GM20000 (cell line): ENCODE measurements at regions not wholly inside any gene's neighbourhood (a gene's known extent, or its start where the extent isn't known, plus 50 kb on each side); places are given as distances from the start of the nearest gene placed in this dataset.

ENCODE experiments used
- DNase-seq: peaks from one replicate; pipeline ENCODE4 v3.0.0; 2012; ENCODE audit warnings: low spot score
- TF ChIP-seq, protein P1 (sequence below): IDR thresholded peaks from 2 replicates; pipeline ENCODE4 v1.5.1; 2012; ENCODE audit warnings: mild to moderate bottlenecking, control low read depth; ENCODE audit errors: extremely low read depth, missing control alignments

DNA sequence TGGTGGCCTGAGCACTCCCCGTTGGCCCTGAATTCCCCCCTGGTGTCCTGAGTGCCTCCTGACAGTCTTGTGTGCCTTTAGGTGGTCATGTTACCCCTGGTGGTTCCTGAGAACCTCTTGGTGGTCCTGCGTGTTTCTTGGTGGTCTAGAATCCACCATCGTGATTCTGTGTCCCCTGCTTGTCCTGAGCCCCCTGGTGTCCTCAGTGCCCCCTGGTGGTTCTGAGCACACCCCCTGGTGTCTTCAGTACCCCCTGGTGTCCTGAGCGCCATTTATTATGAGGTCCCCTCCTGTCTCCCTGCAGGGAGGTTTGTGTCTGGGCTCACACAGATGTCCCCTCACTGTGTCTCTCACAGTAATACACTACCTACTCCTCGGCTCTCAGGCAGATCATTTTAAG, 61.3 kb upstream of the MAL start:
- DNase-seq = no peak
- TF ChIP-seq, protein P1, sequence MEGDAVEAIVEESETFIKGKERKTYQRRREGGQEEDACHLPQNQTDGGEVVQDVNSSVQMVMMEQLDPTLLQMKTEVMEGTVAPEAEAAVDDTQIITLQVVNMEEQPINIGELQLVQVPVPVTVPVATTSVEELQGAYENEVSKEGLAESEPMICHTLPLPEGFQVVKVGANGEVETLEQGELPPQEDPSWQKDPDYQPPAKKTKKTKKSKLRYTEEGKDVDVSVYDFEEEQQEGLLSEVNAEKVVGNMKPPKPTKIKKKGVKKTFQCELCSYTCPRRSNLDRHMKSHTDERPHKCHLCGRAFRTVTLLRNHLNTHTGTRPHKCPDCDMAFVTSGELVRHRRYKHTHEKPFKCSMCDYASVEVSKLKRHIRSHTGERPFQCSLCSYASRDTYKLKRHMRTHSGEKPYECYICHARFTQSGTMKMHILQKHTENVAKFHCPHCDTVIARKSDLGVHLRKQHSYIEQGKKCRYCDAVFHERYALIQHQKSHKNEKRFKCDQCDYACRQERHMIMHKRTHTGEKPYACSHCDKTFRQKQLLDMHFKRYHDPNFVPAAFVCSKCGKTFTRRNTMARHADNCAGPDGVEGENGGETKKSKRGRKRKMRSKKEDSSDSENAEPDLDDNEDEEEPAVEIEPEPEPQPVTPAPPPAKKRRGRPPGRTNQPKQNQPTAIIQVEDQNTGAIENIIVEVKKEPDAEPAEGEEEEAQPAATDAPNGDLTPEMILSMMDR = no peak

DNA sequence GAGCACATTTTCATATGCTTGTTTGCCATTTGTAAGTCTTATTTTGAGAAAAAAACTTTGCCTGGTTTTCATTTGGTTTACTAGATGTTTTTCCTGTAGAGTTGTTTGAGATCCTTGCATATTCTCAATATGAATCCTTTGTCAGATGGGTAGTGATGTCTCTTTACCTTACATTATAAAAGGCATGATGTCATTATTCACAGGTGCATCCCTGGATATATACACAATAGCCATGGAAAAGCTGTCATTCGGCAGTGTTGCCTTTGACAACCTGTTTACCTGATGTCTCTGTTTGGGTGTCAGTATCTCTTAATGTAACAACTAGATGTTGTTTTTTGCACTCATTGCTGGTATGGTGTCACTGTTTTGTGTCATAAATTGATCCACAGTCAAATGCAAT, 58.8 kb upstream of the MAL start:
- TF ChIP-seq, protein P1 = no peak
- DNase-seq = no peak

DNA sequence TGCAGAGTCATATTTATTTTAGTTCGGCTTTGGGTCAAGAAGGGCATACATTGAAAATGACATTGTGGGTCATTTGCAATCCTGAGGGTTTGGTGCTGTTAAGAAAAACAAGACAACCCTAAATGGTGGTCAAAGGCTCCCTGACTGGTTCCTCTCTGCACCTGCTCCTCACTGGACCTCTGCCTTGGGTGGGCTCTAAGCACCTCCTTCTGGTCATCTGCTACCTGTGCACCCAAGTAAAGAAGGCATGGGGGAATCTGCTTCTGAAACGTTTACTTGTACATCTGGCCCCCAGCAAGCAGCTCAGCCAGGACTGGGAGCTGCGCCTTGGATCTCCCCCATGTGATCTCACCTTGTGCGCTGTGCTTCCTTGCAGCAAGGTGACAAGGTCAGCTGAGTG, 55.2 kb upstream of the MAL start:
- TF ChIP-seq, protein P1 = no peak
- no peak for DNase-seq
